IMR-90 (cell line): ENCODE measurements at regions not wholly inside any gene's neighbourhood (a gene's known extent, or its start where the extent isn't known, plus 50 kb on each side); places are given as distances from the start of the nearest gene placed in this dataset.

ENCODE experiments used
- BHLHE40 ChIP-seq: fragments of 150-350 bp; IDR thresholded peaks from 2 replicates; pipeline ENCODE4 v1.6.1; 2016; ENCODE audit warnings: mild to moderate bottlenecking, low read depth, low read length
- CEBPB ChIP-seq: IDR thresholded peaks from 2 replicates; pipeline ENCODE4 v1.6.1; 2012; ENCODE audit warnings: low read depth, low read length, improper control_type of control experiment
- CHD1 ChIP-seq: IDR thresholded peaks from 2 replicates; pipeline ENCODE4 v1.6.1; 2012; ENCODE audit warnings: low read depth, low read length, improper control_type of control experiment
- CTCF ChIP-seq: conservative IDR thresholded peaks from 2 replicates; pipeline ENCODE4 v1.5.1; 2012; ENCODE audit warnings: mild to moderate bottlenecking, low read depth, low read length, improper control_type of control experiment
- MAFK ChIP-seq: IDR thresholded peaks from 2 replicates; pipeline ENCODE4 v1.6.1; 2012; ENCODE audit warnings: low read depth, low read length, improper control_type of control experiment
- MXI1 ChIP-seq: IDR thresholded peaks from 2 replicates; pipeline ENCODE4 v1.6.1; 2012; ENCODE audit warnings: low read depth, mild to moderate bottlenecking, low read length, moderate library complexity, borderline replicate concordance
- NFE2L2 ChIP-seq: fragments of 150-350 bp; IDR thresholded peaks from 2 replicates; pipeline ENCODE4 v1.6.1; 2016; ENCODE audit warnings: low read depth, mild to moderate bottlenecking, low read length
- POLR2A ChIP-seq: IDR thresholded peaks from 2 replicates; pipeline ENCODE4 v1.6.1; 2012; ENCODE audit warnings: mild to moderate bottlenecking, low read depth, low read length
- RAD21 ChIP-seq: IDR thresholded peaks from 2 replicates; pipeline ENCODE4 v1.6.1; 2012; ENCODE audit warnings: low read length, improper control_type of control experiment
- RCOR1 ChIP-seq: IDR thresholded peaks from 2 replicates; pipeline ENCODE4 v1.6.1; 2012; ENCODE audit warnings: mild to moderate bottlenecking, low read length, improper control_type of control experiment; ENCODE audit not compliant: insufficient replicate concordance
- SMC3 ChIP-seq: fragments of 150-350 bp; IDR thresholded peaks from 2 replicates; pipeline ENCODE4 v1.6.1; 2016; ENCODE audit warnings: low read depth, mild to moderate bottlenecking, antibody characterized with exemption, low read length, moderate library complexity
- USF2 ChIP-seq: fragments of 150-350 bp; IDR thresholded peaks from 2 replicates; pipeline ENCODE4 v1.6.1; 2017; ENCODE audit warnings: mild to moderate bottlenecking, antibody characterized with exemption, low read length, low read depth

GRCh38 chr4:27759611-27760575, 899.3 kb downstream of the STIM2 start:
- TF ChIP-seq MAFK: no peak
- TF ChIP-seq CTCF: no peak
- TF ChIP-seq POLR2A: no peak
- no peak for TF ChIP-seq RCOR1
- TF ChIP-seq RAD21: no peak
- no peak for TF ChIP-seq CHD1
- no peak for TF ChIP-seq BHLHE40
- TF ChIP-seq CEBPB: no peak
- TF ChIP-seq SMC3: no peak
- TF ChIP-seq MXI1: no peak
- TF ChIP-seq NFE2L2: no peak
- TF ChIP-seq USF2: no peak
